HepG2 (cell line): ENCODE measurements at regions not wholly inside any gene's neighbourhood (a gene's known extent, or its start where the extent isn't known, plus 50 kb on each side); places are given as distances from the start of the nearest gene placed in this dataset.

Experiments used
- ATAC-seq: fragments of 200-7000 bp; cut with Tn5 transposase; 3 replicates; pipeline ENCODE4 v1.9.1; 2020; ENCODE audit warnings: mild to moderate bottlenecking, moderate library complexity
- BruUV-seq: library from RNA; stranded (reverse); fragments of 400-500 nt; replicated peaks from 2 replicates; lab custom pipeline; 2021; lab: Mats Ljungman, UMichigan
- CTCF ChIA-PET: fragments of 300-600 bp; formaldehyde crosslinking; extraction: SDS; loops from one replicate; lab custom pipeline; 2021; ENCODE audit warnings: low total read pairs, inconsistent platforms, low intra/inter-chr PET ratio; lab: Yijun Ruan, JAX
- POLR2A ChIA-PET: fragments of 350-600 bp; sonication (Branson Sonifier 250); formaldehyde crosslinking; loops from one replicate; lab custom pipeline; 2020; ENCODE audit warnings: antibody characterized with exemption, inconsistent platforms; lab: Yijun Ruan, JAX
- DNase-seq: peaks from one replicate; pipeline ENCODE4 v3.0.0-alpha.2; 2015; ENCODE audit warnings: low spot score
- FAIRE-seq: peaks from 3 replicates; lab custom pipeline; 2011; peaks lifted over from hg19 to GRCh38; lab: Jason Lieb, UNC
- H2AFZ ChIP-seq: one replicate; pipeline ENCODE4 v1.6.1; 2011; ENCODE audit warnings: low read length, inconsistent platforms
- H3K27ac ChIP-seq: fragments of 300-600 bp; 3 replicates; pipeline ENCODE4 v1.8.0; 2011; ENCODE audit warnings: mixed run types, mild to moderate bottlenecking, mixed read lengths, low read length, inconsistent platforms; ENCODE audit not compliant: insufficient read depth; ENCODE audit errors: extremely low read length
- H3K27me3 ChIP-seq, 2 experiments: fragments of 200-600 bp in 1 of 2; 2 replicates in 1 of 2; 3 replicates in 1 of 2; pipeline versions ENCODE4 v1.6.0 to v1.8.0; 2011; ENCODE audit warnings: low read length in 2 of 2, mild to moderate bottlenecking in 2 of 2, moderate library complexity in 2 of 2, inconsistent platforms in 1 of 2; ENCODE audit not compliant: insufficient read depth in 2 of 2, control insufficient read depth in 1 of 2
- H3K36me3 ChIP-seq, 2 experiments: fragments of 200-600 bp in 1 of 2; replicated peaks in 1 of 2; 2 replicates in 1 of 2; 3 replicates in 1 of 2; pipeline versions ENCODE4 v1.5.1 to v1.8.0; 2011; ENCODE audit warnings: low read length in 2 of 2, inconsistent platforms in 1 of 2; ENCODE audit not compliant: insufficient read depth in 2 of 2, control insufficient read depth in 1 of 2
- H3K4me1 ChIP-seq: 2 replicates; pipeline ENCODE4 v1.5.1; 2012; ENCODE audit warnings: low read length, inconsistent platforms; ENCODE audit not compliant: insufficient read depth
- H3K4me2 ChIP-seq: 2 replicates; pipeline ENCODE4 v1.6.0; 2011; ENCODE audit warnings: low read depth, low read length, inconsistent platforms
- H3K4me3 ChIP-seq, 3 experiments: fragments of 200-600 bp in 1 of 3; sonication (generic), shearing (Covaris generic) in 1 of 3; replicated peaks in 1 of 3; 2 replicates each; pipeline ENCODE4 v1.5.1; 2011 to 2016; ENCODE audit warnings: low read length in 3 of 3, inconsistent platforms in 2 of 3, low read depth in 2 of 3, mild to moderate bottlenecking in 2 of 3, control low read depth in 1 of 3, mixed read lengths in 1 of 3; ENCODE audit not compliant: insufficient read depth in 1 of 3
- H3K79me2 ChIP-seq: one replicate; pipeline ENCODE4 v1.6.1; 2011; ENCODE audit warnings: low read length, inconsistent platforms; ENCODE audit not compliant: insufficient read depth
- H3K9ac ChIP-seq: 2 replicates; pipeline ENCODE4 v1.6.0; 2011; ENCODE audit warnings: mild to moderate bottlenecking, low read depth, low read length, inconsistent platforms; ENCODE audit not compliant: insufficient read depth
- H3K9me3 ChIP-seq: 2 replicates; pipeline ENCODE4 v1.5.1; 2012; ENCODE audit warnings: mild to moderate bottlenecking, low read length
- H4K20me1 ChIP-seq: 2 replicates; pipeline ENCODE4 v1.6.0; 2011; ENCODE audit warnings: inconsistent platforms, mild to moderate bottlenecking, low read length, moderate library complexity; ENCODE audit not compliant: insufficient read depth
- ARID5B ChIP-seq: IDR thresholded peaks from 2 replicates; pipeline ENCODE4 v1.4.0; 2020; ENCODE audit warnings: mild to moderate bottlenecking, missing genetic modification reagents
- HINFP ChIP-seq: sonication (generic); formaldehyde crosslinking; IDR thresholded peaks from 2 replicates; pipeline ENCODE4 v1.4.0; 2020; ENCODE audit warnings: low read depth, mild to moderate bottlenecking, missing genetic modification reagents
- SIN3B ChIP-seq: fragments of 150-350 bp; IDR thresholded peaks from 2 replicates; pipeline ENCODE4 v1.6.1; 2014; ENCODE audit warnings: low read length
- ZNF207 ChIP-seq: fragments of 450-650 bp; IDR thresholded peaks from 2 replicates; pipeline ENCODE4 v1.6.1; 2016; ENCODE audit warnings: antibody characterized with exemption, borderline replicate concordance
- WGBS: methylation state at CpG from one replicate; pipeline ENCODE4 v1.1.6; 2017; ENCODE audit warnings: low lambda C conversion rate; 5-methylcytosine and 5-hydroxymethylcytosine counted together
- in situ Hi-C: cut with HindIII; loops from 2 replicates; pipeline ENCODE4 v1.10.0; 2017; ENCODE audit warnings: low pct_unique_long_range_greater_than_20kb; ENCODE audit not compliant: extremely low pct_ligation_motif_present
- intact Hi-C: fragments of 100-400 bp; cut with micrococcal nuclease; formaldehyde crosslinking; loops from one replicate; pipeline ENCODE4 v1.10.0; 2022; ENCODE audit not compliant: unreplicated experiment
- TF ChIP-seq, protein P1 (sequence below): sonication (generic); formaldehyde crosslinking; IDR thresholded peaks from 2 replicates; pipeline ENCODE4 v1.8.0; 2022; ENCODE audit warnings: missing genetic modification reagents, mild to moderate bottlenecking, borderline replicate concordance

- TF ChIP-seq ARID5B (no peak), HINFP (no peak)
- TF ChIP-seq, protein P1, sequence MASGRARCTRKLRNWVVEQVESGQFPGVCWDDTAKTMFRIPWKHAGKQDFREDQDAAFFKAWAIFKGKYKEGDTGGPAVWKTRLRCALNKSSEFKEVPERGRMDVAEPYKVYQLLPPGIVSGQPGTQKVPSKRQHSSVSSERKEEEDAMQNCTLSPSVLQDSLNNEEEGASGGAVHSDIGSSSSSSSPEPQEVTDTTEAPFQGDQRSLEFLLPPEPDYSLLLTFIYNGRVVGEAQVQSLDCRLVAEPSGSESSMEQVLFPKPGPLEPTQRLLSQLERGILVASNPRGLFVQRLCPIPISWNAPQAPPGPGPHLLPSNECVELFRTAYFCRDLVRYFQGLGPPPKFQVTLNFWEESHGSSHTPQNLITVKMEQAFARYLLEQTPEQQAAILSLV (CRISPR knock-in tag), result no peak
Observed at GRCh38 chr14:66039495-66039894, 446.7 kb upstream of the CCDC196 start (continued).

GRCh38 chr14:66041582-66041981, 444.6 kb upstream of the CCDC196 start:
- in situ Hi-C loops, result no loop called here
- 14% methylated on average over 6 of the region's 6 CpGs for WGBS
- no peak for TF ChIP-seq ZNF207
- TF ChIP-seq SIN3B, result no peak
- BruUV-seq, result no TSS peak
- no peaks in the 10 kb centered on the region for H4K20me1 ChIP-seq
- ATAC-seq (no peak), FAIRE-seq (no peak), DNase-seq (no peak)
- H3K36me3 ChIP-seq, result no peaks in the 10 kb centered on the region
- H3K9ac ChIP-seq, result no peak overlapping the region
- no peaks in the 10 kb centered on the region for H3K79me2 ChIP-seq
- H3K27me3 ChIP-seq, result no peaks in the 10 kb centered on the region
- H3K4me1 ChIP-seq, result no peaks in the 10 kb centered on the region
- H2AFZ ChIP-seq, result no peak overlapping the region
- no peak overlapping the region for H3K4me3 ChIP-seq
- POLR2A ChIA-PET, result no interaction called here
- CTCF ChIA-PET, result no interaction called here
- no peak overlapping the region for H3K27ac ChIP-seq
- intact Hi-C loops, result no loop called here
- no peaks in the 10 kb centered on the region for H3K9me3 ChIP-seq
- H3K4me2 ChIP-seq, result no peak overlapping the region
